Stimulated activated memory B cell treated with anti-CD40 and anti-IgM and Interleukin-4, amounts not matched to agents 10 μg/mL and 1 μg/mL and 100 μg/mL, for 72 hours (primary cell): ENCODE measurements at regions not wholly inside any gene's neighbourhood (a gene's known extent, or its start where the extent isn't known, plus 50 kb on each side); places are given as distances from the start of the nearest gene placed in this dataset.

Experiments
- ATAC-seq: fragments of 150-1000 bp; cut with Tn5 transposase; 2 replicates; pipeline ENCODE4 v1.10.0; 2021
- H3K27ac Mint-ChIP-seq: one replicate; pipeline ENCODE4 v1.8.0; 2022; ENCODE audit warnings: mild to moderate bottlenecking, mixed read lengths
- H3K27me3 Mint-ChIP-seq: one replicate; pipeline ENCODE4 v1.8.0; 2022; ENCODE audit warnings: mixed read lengths
- H3K36me3 Mint-ChIP-seq: one replicate; pipeline ENCODE4 v1.8.0; 2022; ENCODE audit warnings: mixed read lengths
- H3K4me1 Mint-ChIP-seq: one replicate; pipeline ENCODE4 v1.8.0; 2022; ENCODE audit warnings: mixed read lengths
- H3K4me3 Mint-ChIP-seq: one replicate; pipeline ENCODE4 v1.8.0; 2022; ENCODE audit warnings: mild to moderate bottlenecking, moderate library complexity, mixed read lengths
- H3K9me3 Mint-ChIP-seq: one replicate; pipeline ENCODE4 v1.8.0; 2022; ENCODE audit warnings: mixed read lengths

- H3K27me3 Mint-ChIP-seq = no peaks in the 10 kb centered on the region
- ATAC-seq = no peak
Measured at GRCh38 chr1:80827666-80828065, 973.1 kb upstream of the ADGRL2 start.

GRCh38 chr1:80825067-80825466 lies 975.7 kb upstream of the ADGRL2 start:
- no peak for ATAC-seq
- H3K9me3 Mint-ChIP-seq = no peaks in the 10 kb centered on the region
- no peaks in the 10 kb centered on the region for H3K4me1 Mint-ChIP-seq
- H3K36me3 Mint-ChIP-seq = no peaks in the 10 kb centered on the region
- no peak overlapping the region for H3K4me3 Mint-ChIP-seq
- no peak overlapping the region for H3K27ac Mint-ChIP-seq
- no peaks in the 10 kb centered on the region for H3K27me3 Mint-ChIP-seq

More at GRCh38 chr1:80827666-80828065, 973.1 kb upstream of the ADGRL2 start:
- no peak overlapping the region for H3K27ac Mint-ChIP-seq
- H3K9me3 Mint-ChIP-seq = no peaks in the 10 kb centered on the region
- no peaks in the 10 kb centered on the region for H3K4me1 Mint-ChIP-seq
- H3K4me3 Mint-ChIP-seq = no peak overlapping the region
- H3K36me3 Mint-ChIP-seq = no peaks in the 10 kb centered on the region

GRCh38 chr1:80818211-80818610 lies 982.5 kb upstream of the ADGRL2 start:
- Mint-ChIP-seq H3K36me3 (no peaks in the 10 kb centered on the region), H3K27me3 (no peaks in the 10 kb centered on the region), H3K9me3 (no peaks in the 10 kb centered on the region), H3K4me3 (no peak overlapping the region), H3K27ac (no peak overlapping the region), H3K4me1 (peaks cover 4% of the 10 kb centered on the region)
- no peak for ATAC-seq

GRCh38 chr1:80807981-80808380 lies 992.8 kb upstream of the ADGRL2 start:
- Mint-ChIP-seq H3K4me1 (no peaks in the 10 kb centered on the region), H3K27ac (no peak overlapping the region), H3K4me3 (no peak overlapping the region), H3K36me3 (no peaks in the 10 kb centered on the region), H3K27me3 (no peaks in the 10 kb centered on the region), H3K9me3 (no peaks in the 10 kb centered on the region)
- no peak for ATAC-seq

GRCh38 chr1:80806431-80806830 lies 994.3 kb upstream of the ADGRL2 start:
- no peak for ATAC-seq
- Mint-ChIP-seq H3K36me3 (no peaks in the 10 kb centered on the region), H3K27me3 (no peaks in the 10 kb centered on the region), H3K27ac (no peak overlapping the region), H3K4me1 (no peaks in the 10 kb centered on the region), H3K4me3 (no peak overlapping the region), H3K9me3 (no peaks in the 10 kb centered on the region)

- Mint-ChIP-seq H3K36me3 (no peaks in the 10 kb centered on the region), H3K27me3 (no peaks in the 10 kb centered on the region), H3K9me3 (no peaks in the 10 kb centered on the region), H3K4me1 (no peaks in the 10 kb centered on the region), H3K4me3 (no peak overlapping the region), H3K27ac (no peak overlapping the region)
- no peak for ATAC-seq
Measured at GRCh38 chr1:80801695-80802094, 999.0 kb upstream of the ADGRL2 start.

GRCh38 chr1:80799457-80799856 lies 1001.3 kb upstream of the ADGRL2 start:
- Mint-ChIP-seq H3K36me3 (no peaks in the 10 kb centered on the region), H3K4me3 (no peak overlapping the region), H3K9me3 (no peaks in the 10 kb centered on the region), H3K27me3 (no peaks in the 10 kb centered on the region), H3K27ac (no peak overlapping the region), H3K4me1 (no peaks in the 10 kb centered on the region)
- no peak for ATAC-seq

- no peak for ATAC-seq
- no peaks in the 10 kb centered on the region for H3K36me3 Mint-ChIP-seq
- H3K27ac Mint-ChIP-seq = no peak overlapping the region
- H3K9me3 Mint-ChIP-seq = no peaks in the 10 kb centered on the region
- no peaks in the 10 kb centered on the region for H3K4me1 Mint-ChIP-seq
- H3K27me3 Mint-ChIP-seq = no peaks in the 10 kb centered on the region
- H3K4me3 Mint-ChIP-seq = no peak overlapping the region
Measured at GRCh38 chr1:80779275-80779674, 1021.5 kb upstream of the ADGRL2 start.

GRCh38 chr1:80778094-80778840 lies 1022.5 kb upstream of the ADGRL2 start:
- Mint-ChIP-seq H3K4me1 (no peaks in the 10 kb centered on the region), H3K9me3 (no peaks in the 10 kb centered on the region), H3K27ac (no peak overlapping the region), H3K4me3 (no peak overlapping the region), H3K27me3 (no peaks in the 10 kb centered on the region), H3K36me3 (no peaks in the 10 kb centered on the region)
- no peak for ATAC-seq

- Mint-ChIP-seq H3K27me3 (no peaks in the 10 kb centered on the region), H3K9me3 (no peaks in the 10 kb centered on the region), H3K36me3 (no peaks in the 10 kb centered on the region), H3K4me3 (no peak overlapping the region), H3K27ac (no peak overlapping the region), H3K4me1 (no peaks in the 10 kb centered on the region)
- no peak for ATAC-seq
Measured at GRCh38 chr1:80776266-80776665, 1024.5 kb upstream of the ADGRL2 start.

GRCh38 chr1:80769208-80769750 lies 1031.5 kb upstream of the ADGRL2 start:
- Mint-ChIP-seq H3K27ac (no peak overlapping the region), H3K36me3 (no peaks in the 10 kb centered on the region), H3K4me3 (no peak overlapping the region), H3K27me3 (no peaks in the 10 kb centered on the region), H3K9me3 (no peaks in the 10 kb centered on the region), H3K4me1 (no peaks in the 10 kb centered on the region)
- peak; percentile 16 for ATAC-seq

GRCh38 chr1:80767711-80768110 lies 1033.0 kb upstream of the ADGRL2 start:
- Mint-ChIP-seq H3K4me3 (no peak overlapping the region), H3K27me3 (no peaks in the 10 kb centered on the region), H3K9me3 (no peaks in the 10 kb centered on the region), H3K4me1 (no peaks in the 10 kb centered on the region), H3K36me3 (no peaks in the 10 kb centered on the region), H3K27ac (no peak overlapping the region)
- ATAC-seq = no peak

- ATAC-seq = no peak
- no peak overlapping the region for H3K4me3 Mint-ChIP-seq
- H3K4me1 Mint-ChIP-seq = no peaks in the 10 kb centered on the region
- no peaks in the 10 kb centered on the region for H3K36me3 Mint-ChIP-seq
- no peak overlapping the region for H3K27ac Mint-ChIP-seq
- H3K27me3 Mint-ChIP-seq = no peaks in the 10 kb centered on the region
- no peaks in the 10 kb centered on the region for H3K9me3 Mint-ChIP-seq
Measured at GRCh38 chr1:80759354-80759753, 1041.4 kb upstream of the ADGRL2 start.

GRCh38 chr1:80755944-80756343 lies 1044.8 kb upstream of the ADGRL2 start:
- H3K27me3 Mint-ChIP-seq = no peaks in the 10 kb centered on the region
- H3K4me1 Mint-ChIP-seq = no peaks in the 10 kb centered on the region
- no peak for ATAC-seq
- no peak overlapping the region for H3K4me3 Mint-ChIP-seq
- H3K36me3 Mint-ChIP-seq = no peaks in the 10 kb centered on the region
- no peak overlapping the region for H3K27ac Mint-ChIP-seq
- peaks cover 7% of the 10 kb centered on the region for H3K9me3 Mint-ChIP-seq

GRCh38 chr1:80751204-80751603 lies 1049.5 kb upstream of the ADGRL2 start:
- Mint-ChIP-seq H3K4me1 (no peaks in the 10 kb centered on the region), H3K36me3 (no peaks in the 10 kb centered on the region), H3K27me3 (no peaks in the 10 kb centered on the region), H3K4me3 (no peak overlapping the region), H3K27ac (no peak overlapping the region), H3K9me3 (peaks cover 10% of the 10 kb centered on the region)
- no peak for ATAC-seq

- no peaks in the 10 kb centered on the region for H3K36me3 Mint-ChIP-seq
- H3K27ac Mint-ChIP-seq = no peak overlapping the region
- peaks cover 10% of the 10 kb centered on the region for H3K9me3 Mint-ChIP-seq
- no peak overlapping the region for H3K4me3 Mint-ChIP-seq
- no peak for ATAC-seq
- no peaks in the 10 kb centered on the region for H3K27me3 Mint-ChIP-seq
- H3K4me1 Mint-ChIP-seq = no peaks in the 10 kb centered on the region
Measured at GRCh38 chr1:80731241-80731894, 1069.4 kb upstream of the ADGRL2 start.
